ENCODE measurements at regions not wholly inside any gene's neighbourhood (a gene's known extent, or its start where the extent isn't known, plus 50 kb on each side); places are given as distances from the start of the nearest gene placed in this dataset.

DNA sequence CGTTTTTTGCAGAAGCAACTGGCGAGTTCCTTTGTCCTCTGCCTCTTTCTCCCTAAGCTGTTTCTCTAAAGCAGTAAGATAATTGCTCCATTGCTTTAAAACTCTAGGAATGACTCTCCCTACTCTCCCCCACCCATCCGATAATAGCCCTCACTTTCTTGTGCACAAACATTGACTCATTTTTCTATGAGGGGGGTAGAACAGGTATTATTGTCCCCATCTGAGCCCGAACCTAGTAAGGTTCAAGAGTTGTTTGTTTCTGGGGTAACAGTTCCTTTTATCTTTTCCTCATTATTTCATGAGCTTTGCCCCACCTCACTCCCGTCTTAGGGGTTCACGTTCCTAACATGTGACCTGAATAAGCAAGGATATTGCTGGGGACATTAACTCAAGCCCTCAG lies 190.6 kb downstream of the EMP1 start:
- no peak overlapping the region for H3K14ac ChIP-seq (ENCODE audit: low read length)
- no CpG with 5 or more reads among the region's 6 CpGs for WGBS (ENCODE audit: extremely low coverage, insufficient coverage, insufficient read length)
- H3K36me3 ChIP-seq (ENCODE audit: control insufficient read depth in 1 of 2, insufficient read depth in 2 of 2, low read length in 2 of 2) = no peaks in the 10 kb centered on the region
- no peaks in the 10 kb centered on the region for H3K9me3 ChIP-seq (ENCODE audit: insufficient read depth, low read depth, low read length)
- no peaks in the 10 kb centered on the region for H3K27me3 ChIP-seq (ENCODE audit: insufficient read depth, low read length)
- H4K12ac ChIP-seq (ENCODE audit: low read depth, low read length) = no peak overlapping the region
- H3K79me1 ChIP-seq (ENCODE audit: low read length) = no peaks in the 10 kb centered on the region
- no peak overlapping the region for H3K18ac ChIP-seq (ENCODE audit: low read length)
- no peak overlapping the region for H2BK120ac ChIP-seq (ENCODE audit: insufficient read depth, low read length, poor library complexity)
- H3K4me2 ChIP-seq (ENCODE audit: low read length) = no peak overlapping the region
- H2BK5ac ChIP-seq (ENCODE audit: low read depth, low read length, poor library complexity) = no peak overlapping the region
- H4K8ac ChIP-seq (ENCODE audit: low read depth, low read length) = no peak overlapping the region
- H2AK5ac ChIP-seq (ENCODE audit: low read length) = no peak overlapping the region
- H3K4me3 ChIP-seq (ENCODE audit: low read depth, low read length) = no peak overlapping the region
- no peaks in the 10 kb centered on the region for H3K79me2 ChIP-seq (ENCODE audit: control insufficient read depth, insufficient read depth, low read length, poor library complexity)
- H4K91ac ChIP-seq (ENCODE audit: low read depth, low read length) = no peak overlapping the region
- no peak overlapping the region for H3K23ac ChIP-seq (ENCODE audit: low read length)
- H3K27ac ChIP-seq (ENCODE audit: low read depth, low read length) = no peak overlapping the region
- no peak overlapping the region for H3K4ac ChIP-seq (ENCODE audit: low read depth, low read length)
- H3K4me1 ChIP-seq (ENCODE audit: control insufficient read depth in 1 of 2, insufficient read depth in 2 of 2, low read length in 2 of 2) = peaks cover 0 to 2% of the 10 kb centered on the region in 2 experiments
- no peak for DNase-seq
- no peak overlapping the region for H3K9ac ChIP-seq (ENCODE audit: low read length)
- no peak overlapping the region for H2BK12ac ChIP-seq (ENCODE audit: low read length)
- H2AFZ ChIP-seq (ENCODE audit: insufficient read depth, low read length, poor library complexity) = no peak overlapping the region

DNA sequence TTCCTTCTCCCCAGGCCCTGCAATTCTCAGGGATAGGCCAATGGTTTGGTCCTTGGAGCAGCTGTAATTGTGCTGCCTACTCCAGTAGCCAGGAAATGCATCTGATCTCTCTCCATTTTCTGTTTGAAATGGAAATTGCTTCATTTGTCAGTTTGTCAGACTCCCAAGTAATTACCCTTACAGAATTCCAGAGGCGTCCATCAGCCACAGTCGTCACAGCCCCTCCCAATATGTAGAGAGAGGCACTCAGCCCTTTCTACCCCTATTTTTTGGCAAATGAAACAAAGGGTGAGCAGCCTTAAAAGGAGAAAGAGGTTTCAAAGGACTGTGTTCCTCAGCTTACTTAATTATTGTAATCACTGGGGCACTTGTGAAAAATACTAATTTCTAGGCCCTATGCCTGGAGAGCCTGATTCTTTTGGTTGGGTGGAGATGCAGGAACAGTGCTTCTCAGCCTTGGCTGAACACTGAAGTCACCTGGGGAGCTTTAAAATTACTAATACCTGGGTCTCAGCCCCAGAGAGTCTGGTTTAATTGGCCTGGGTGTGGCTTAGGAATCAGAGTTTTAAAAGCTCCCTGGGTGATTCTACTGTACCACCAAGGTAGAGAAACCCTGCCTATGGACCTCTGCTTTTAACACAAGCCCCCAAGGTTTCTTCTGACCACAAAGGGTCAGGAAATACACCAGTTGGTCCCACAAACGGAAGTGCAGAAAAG lies 190.0 kb downstream of the EMP1 start:
- H4K12ac ChIP-seq (ENCODE audit: low read depth, low read length) = no peak overlapping the region
- WGBS (ENCODE audit: extremely low coverage, insufficient coverage, insufficient read length) = no CpG with 5 or more reads among the region's 3 CpGs

DNA sequence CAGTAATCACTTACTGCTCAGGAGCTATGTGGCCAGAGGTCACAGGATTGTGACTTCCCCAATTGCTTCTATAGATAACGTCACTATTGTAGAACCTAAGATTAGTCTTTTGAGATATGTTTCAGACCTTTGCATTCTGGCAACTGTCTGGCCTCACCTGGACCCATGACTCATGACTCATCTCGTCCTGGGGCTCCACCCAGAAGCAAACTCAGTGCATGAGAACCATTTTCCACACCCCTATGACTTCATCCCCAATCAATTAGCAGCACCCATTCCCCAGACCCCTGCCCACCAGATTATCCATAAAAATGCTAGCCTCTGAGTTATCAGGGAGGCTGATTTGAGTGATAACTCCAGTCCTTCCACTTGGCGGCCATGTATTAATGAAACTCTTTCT lies 186.9 kb downstream of the EMP1 start:
- no CpG with 5 or more reads among the region's 3 CpGs for WGBS (ENCODE audit: extremely low coverage, insufficient coverage, insufficient read length)
- H3K4ac ChIP-seq (ENCODE audit: low read depth, low read length) = no peak overlapping the region

More for the DNA sequence above, 190.0 kb downstream of the EMP1 start:
- DNase-seq = no peak
- no peak overlapping the region for H2AK5ac ChIP-seq (ENCODE audit: low read length)
- peaks cover 0 to 2% of the 10 kb centered on the region in 2 experiments for H3K4me1 ChIP-seq (ENCODE audit: control insufficient read depth in 1 of 2, insufficient read depth in 2 of 2, low read length in 2 of 2)
- no peak overlapping the region for H2BK120ac ChIP-seq (ENCODE audit: insufficient read depth, low read length, poor library complexity)
- no peaks in the 10 kb centered on the region for H3K9me3 ChIP-seq (ENCODE audit: insufficient read depth, low read depth, low read length)
- no peak overlapping the region for H3K23ac ChIP-seq (ENCODE audit: low read length)
- H2AFZ ChIP-seq (ENCODE audit: insufficient read depth, low read length, poor library complexity) = no peak overlapping the region
- H2BK5ac ChIP-seq (ENCODE audit: low read depth, low read length, poor library complexity) = no peak overlapping the region
- no peaks in the 10 kb centered on the region for H3K79me2 ChIP-seq (ENCODE audit: control insufficient read depth, insufficient read depth, low read length, poor library complexity)
- H3K4me2 ChIP-seq (ENCODE audit: low read length) = no peak overlapping the region
- H3K27me3 ChIP-seq (ENCODE audit: insufficient read depth, low read length) = no peaks in the 10 kb centered on the region
- no peak overlapping the region for H3K4me3 ChIP-seq (ENCODE audit: low read depth, low read length)
- H3K4ac ChIP-seq (ENCODE audit: low read depth, low read length) = no peak overlapping the region
- no peak overlapping the region for H3K14ac ChIP-seq (ENCODE audit: low read length)
- no peak overlapping the region for H4K91ac ChIP-seq (ENCODE audit: low read depth, low read length)
- no peak overlapping the region for H4K8ac ChIP-seq (ENCODE audit: low read depth, low read length)
- H3K36me3 ChIP-seq (ENCODE audit: control insufficient read depth in 1 of 2, insufficient read depth in 2 of 2, low read length in 2 of 2) = no peaks in the 10 kb centered on the region
- H3K79me1 ChIP-seq (ENCODE audit: low read length) = no peaks in the 10 kb centered on the region
- no peak overlapping the region for H3K18ac ChIP-seq (ENCODE audit: low read length)
- no peak overlapping the region for H3K9ac ChIP-seq (ENCODE audit: low read length)
- H2BK12ac ChIP-seq (ENCODE audit: low read length) = no peak overlapping the region
- H3K27ac ChIP-seq (ENCODE audit: low read depth, low read length) = no peak overlapping the region

DNA sequence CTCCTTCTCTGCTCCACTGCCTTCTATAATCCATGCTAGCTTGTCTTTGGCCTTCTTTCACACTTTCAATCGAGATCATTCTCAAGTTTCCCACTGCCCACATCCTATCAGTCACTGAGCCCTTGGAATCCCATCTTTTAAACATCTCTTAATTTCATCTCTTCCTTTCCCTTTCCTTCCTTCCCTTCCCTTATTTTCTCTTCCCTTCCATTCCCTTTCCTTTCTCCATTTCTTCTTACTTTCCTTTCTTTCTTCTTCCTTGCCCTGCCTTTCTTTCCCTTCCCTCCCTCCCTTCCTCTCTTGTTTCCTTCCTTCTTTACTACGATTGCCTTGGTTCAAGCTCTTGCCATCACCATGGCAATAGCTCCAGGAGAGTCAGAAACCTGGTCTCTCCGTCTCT lies 183.8 kb downstream of the EMP1 start:
- H4K12ac ChIP-seq (ENCODE audit: low read depth, low read length) = no peak overlapping the region
- WGBS (ENCODE audit: extremely low coverage, insufficient coverage, insufficient read length) = no CpG with 5 or more reads among the region's 3 CpGs
- no peak overlapping the region for H3K4me3 ChIP-seq (ENCODE audit: low read depth, low read length)
- no peak overlapping the region for H3K23ac ChIP-seq (ENCODE audit: low read length)
- no peak overlapping the region for H3K14ac ChIP-seq (ENCODE audit: low read length)
- no peaks in the 10 kb centered on the region for H3K79me2 ChIP-seq (ENCODE audit: control insufficient read depth, insufficient read depth, low read length, poor library complexity)
- H2BK12ac ChIP-seq (ENCODE audit: low read length) = no peak overlapping the region
- H3K36me3 ChIP-seq (ENCODE audit: control insufficient read depth in 1 of 2, insufficient read depth in 2 of 2, low read length in 2 of 2) = no peaks in the 10 kb centered on the region
- no peak overlapping the region for H3K4ac ChIP-seq (ENCODE audit: low read depth, low read length)
- H3K4me1 ChIP-seq (ENCODE audit: control insufficient read depth in 1 of 2, insufficient read depth in 2 of 2, low read length in 2 of 2) = peaks cover 0 to 3% of the 10 kb centered on the region in 2 experiments
- H3K27me3 ChIP-seq (ENCODE audit: insufficient read depth, low read length) = no peaks in the 10 kb centered on the region
- no peak for DNase-seq
- no peaks in the 10 kb centered on the region for H3K79me1 ChIP-seq (ENCODE audit: low read length)
- H4K8ac ChIP-seq (ENCODE audit: low read depth, low read length) = no peak overlapping the region
- H2AFZ ChIP-seq (ENCODE audit: insufficient read depth, low read length, poor library complexity) = no peak overlapping the region
- H3K18ac ChIP-seq (ENCODE audit: low read length) = no peak overlapping the region
- H2BK5ac ChIP-seq (ENCODE audit: low read depth, low read length, poor library complexity) = no peak overlapping the region
- H3K9ac ChIP-seq (ENCODE audit: low read length) = no peak overlapping the region
- no peak overlapping the region for H3K4me2 ChIP-seq (ENCODE audit: low read length)
- no peak overlapping the region for H2BK120ac ChIP-seq (ENCODE audit: insufficient read depth, low read length, poor library complexity)
- H3K9me3 ChIP-seq (ENCODE audit: insufficient read depth, low read depth, low read length) = peaks cover 1% of the 10 kb centered on the region
- no peak overlapping the region for H3K27ac ChIP-seq (ENCODE audit: low read depth, low read length)
- H4K91ac ChIP-seq (ENCODE audit: low read depth, low read length) = no peak overlapping the region
- H2AK5ac ChIP-seq (ENCODE audit: low read length) = no peak overlapping the region

More for the DNA sequence above, 186.9 kb downstream of the EMP1 start:
- H3K4me2 ChIP-seq (ENCODE audit: low read length) = no peak overlapping the region
- H3K36me3 ChIP-seq (ENCODE audit: control insufficient read depth in 1 of 2, insufficient read depth in 2 of 2, low read length in 2 of 2) = no peaks in the 10 kb centered on the region
- no peak overlapping the region for H2BK120ac ChIP-seq (ENCODE audit: insufficient read depth, low read length, poor library complexity)
- H3K18ac ChIP-seq (ENCODE audit: low read length) = no peak overlapping the region
- no peak overlapping the region for H2BK5ac ChIP-seq (ENCODE audit: low read depth, low read length, poor library complexity)
- no peak overlapping the region for H2AFZ ChIP-seq (ENCODE audit: insufficient read depth, low read length, poor library complexity)
- no peaks in the 10 kb centered on the region for H3K79me2 ChIP-seq (ENCODE audit: control insufficient read depth, insufficient read depth, low read length, poor library complexity)
- no peak overlapping the region for H2AK5ac ChIP-seq (ENCODE audit: low read length)
- H3K14ac ChIP-seq (ENCODE audit: low read length) = no peak overlapping the region
- H3K4me1 ChIP-seq (ENCODE audit: control insufficient read depth in 1 of 2, insufficient read depth in 2 of 2, low read length in 2 of 2) = no peaks in the 10 kb centered on the region
- H4K91ac ChIP-seq (ENCODE audit: low read depth, low read length) = no peak overlapping the region
- H3K27ac ChIP-seq (ENCODE audit: low read depth, low read length) = no peak overlapping the region
- H4K8ac ChIP-seq (ENCODE audit: low read depth, low read length) = no peak overlapping the region
- no peak overlapping the region for H3K9ac ChIP-seq (ENCODE audit: low read length)
- H3K23ac ChIP-seq (ENCODE audit: low read length) = no peak overlapping the region
- peaks cover 1% of the 10 kb centered on the region for H3K9me3 ChIP-seq (ENCODE audit: insufficient read depth, low read depth, low read length)
- H2BK12ac ChIP-seq (ENCODE audit: low read length) = no peak overlapping the region
- DNase-seq = peak; percentile 15 to 47
- H3K4me3 ChIP-seq (ENCODE audit: low read depth, low read length) = no peak overlapping the region
- H3K27me3 ChIP-seq (ENCODE audit: insufficient read depth, low read length) = no peaks in the 10 kb centered on the region
- no peaks in the 10 kb centered on the region for H3K79me1 ChIP-seq (ENCODE audit: low read length)
- H4K12ac ChIP-seq (ENCODE audit: low read depth, low read length) = no peak overlapping the region
